Keratinocyte (primary cell): ENCODE measurements at regions not wholly inside any gene's neighbourhood (a gene's known extent, or its start where the extent isn't known, plus 50 kb on each side); places are given as distances from the start of the nearest gene placed in this dataset.

Experiments
- DNase-seq: peaks from one replicate; pipeline ENCODE4 v3.0.0-alpha.2; 2011; ENCODE audit warnings: low read depth, missing footprints, low spot score
- FAIRE-seq: peaks from 2 replicates; lab custom pipeline; 2011; peaks lifted over from hg19 to GRCh38; lab: Jason Lieb, UNC
- H2AFZ ChIP-seq: 2 replicates; pipeline ENCODE4 v1.6.0; 2012; ENCODE audit warnings: low read length, control low read depth, inconsistent platforms; ENCODE audit not compliant: control insufficient read depth
- H3K27ac ChIP-seq: 2 replicates; pipeline ENCODE4 v1.5.1; 2011; ENCODE audit warnings: low read length; ENCODE audit not compliant: control insufficient read depth, insufficient read depth
- H3K27me3 ChIP-seq: 3 replicates; pipeline ENCODE4 v1.6.0; 2011; ENCODE audit warnings: low read length; ENCODE audit not compliant: control insufficient read depth, insufficient read depth; ENCODE audit errors: extremely low read depth
- H3K36me3 ChIP-seq, 2 experiments: 2 replicates in 1 of 2; 3 replicates in 1 of 2; pipeline ENCODE4 v1.5.1; 2011; ENCODE audit warnings: low read length in 2 of 2, mild to moderate bottlenecking in 1 of 2; ENCODE audit not compliant: control insufficient read depth in 2 of 2, insufficient read depth in 2 of 2; ENCODE audit errors: extremely low read depth in 1 of 2
- H3K4me1 ChIP-seq: 3 replicates; pipeline ENCODE4 v1.5.1; 2011; ENCODE audit warnings: low read length; ENCODE audit not compliant: control insufficient read depth, insufficient read depth; ENCODE audit errors: extremely low read depth
- H3K4me2 ChIP-seq: 3 replicates; pipeline ENCODE4 v1.6.0; 2011; ENCODE audit warnings: low read depth, low read length; ENCODE audit not compliant: control insufficient read depth, insufficient read depth; ENCODE audit errors: extremely low read depth
- H3K4me3 ChIP-seq, 3 experiments: fragments of 200-600 bp in 1 of 3; sonication (generic) in 1 of 3; 2 replicates in 2 of 3; 3 replicates in 1 of 3; pipeline ENCODE4 v1.5.1; 2011 to 2016; ENCODE audit warnings: low read length in 3 of 3, mild to moderate bottlenecking in 3 of 3, control low read depth in 2 of 3, inconsistent platforms in 1 of 3, low read depth in 1 of 3, mixed read lengths in 1 of 3, mixed run types in 1 of 3, moderate library complexity in 1 of 3; ENCODE audit not compliant: control insufficient read depth in 2 of 3, insufficient read depth in 2 of 3; ENCODE audit errors: extremely low read depth in 1 of 3
- H3K79me2 ChIP-seq: 2 replicates; pipeline ENCODE4 v1.6.0; 2012; ENCODE audit warnings: low read length; ENCODE audit not compliant: control insufficient read depth, insufficient read depth
- H3K9ac ChIP-seq: 3 replicates; pipeline ENCODE4 v1.6.0; 2011; ENCODE audit warnings: low read length; ENCODE audit not compliant: control insufficient read depth, insufficient read depth; ENCODE audit errors: extremely low read depth
- H3K9me1 ChIP-seq: 3 replicates; pipeline ENCODE4 v1.6.0; 2011; ENCODE audit warnings: low read length; ENCODE audit not compliant: control insufficient read depth, insufficient read depth; ENCODE audit errors: extremely low read depth
- H3K9me3 ChIP-seq: 2 replicates; pipeline ENCODE4 v1.5.1; 2012; ENCODE audit warnings: low read depth, low read length; ENCODE audit not compliant: control insufficient read depth
- H4K20me1 ChIP-seq: 3 replicates; pipeline ENCODE4 v1.6.0; 2011; ENCODE audit warnings: low read length; ENCODE audit not compliant: control insufficient read depth, insufficient read depth; ENCODE audit errors: extremely low read depth
- EZH2 ChIP-seq: IDR thresholded peaks from one replicate; pipeline ENCODE4 v1.6.1; 2012; ENCODE audit warnings: inconsistent platforms, mild to moderate bottlenecking, low read length, moderate library complexity
- dilution Hi-C: fragments of 300-500 bp; cut with MboI; formaldehyde crosslinking; loops from one replicate; pipeline ENCODE4 v1.7.0; 2020; ENCODE audit warnings: low sequenced_read_pairs; ENCODE audit not compliant: extremely low pct_ligation_motif_present
- TF ChIP-seq, protein P1 (sequence below), 3 experiments: IDR thresholded peaks in 1 of 3; conservative IDR thresholded peaks in 1 of 3; optimal IDR thresholded peaks in 1 of 3; 2 replicates in 2 of 3; 3 replicates in 1 of 3; pipeline versions ENCODE3 to v1.5.1; 2011; ENCODE audit warnings: low read length in 3 of 3, mild to moderate bottlenecking in 3 of 3, moderate library complexity in 2 of 3, control low read depth in 1 of 3, inconsistent platforms in 1 of 3; ENCODE audit not compliant: insufficient read depth in 2 of 3; ENCODE audit errors: extremely low read depth in 1 of 3

DNA sequence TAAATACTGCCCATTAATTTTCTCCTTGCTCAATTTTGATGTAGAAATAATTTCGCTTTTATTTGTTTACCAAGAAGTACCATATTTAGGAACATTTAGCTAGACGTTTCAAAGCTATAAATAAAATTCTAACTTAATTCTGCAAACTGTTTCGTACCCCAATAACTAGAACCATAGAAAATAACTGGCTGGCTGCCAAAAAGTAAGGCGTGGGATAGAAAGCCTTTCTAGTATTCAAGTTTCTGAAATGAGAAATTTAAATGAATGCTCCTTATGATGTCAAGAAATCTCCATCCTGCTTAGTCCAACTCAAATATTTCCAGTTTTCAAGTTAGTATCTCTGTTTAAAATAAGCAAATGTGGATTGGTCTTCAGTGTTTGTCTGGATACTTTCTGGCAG, 167.4 kb downstream of the FBXO8 start:
- Histone ChIP-seq H3K36me3 (no peaks in the 10 kb centered on the region), H3K27me3 (no peaks in the 10 kb centered on the region), H3K4me2 (no peak overlapping the region), H3K9ac (no peak overlapping the region), H3K9me1 (no peaks in the 10 kb centered on the region), H3K79me2 (no peaks in the 10 kb centered on the region), H3K9me3 (no peaks in the 10 kb centered on the region), H4K20me1 (no peaks in the 10 kb centered on the region), H3K4me3 (no peak overlapping the region), H3K27ac (no peak overlapping the region), H3K4me1 (no peaks in the 10 kb centered on the region), H2AFZ (no peak overlapping the region)
- FAIRE-seq, result no peak
- dilution Hi-C loops, result no loop called here
- no peak for DNase-seq
- no peak for TF ChIP-seq EZH2
- TF ChIP-seq, protein P1, sequence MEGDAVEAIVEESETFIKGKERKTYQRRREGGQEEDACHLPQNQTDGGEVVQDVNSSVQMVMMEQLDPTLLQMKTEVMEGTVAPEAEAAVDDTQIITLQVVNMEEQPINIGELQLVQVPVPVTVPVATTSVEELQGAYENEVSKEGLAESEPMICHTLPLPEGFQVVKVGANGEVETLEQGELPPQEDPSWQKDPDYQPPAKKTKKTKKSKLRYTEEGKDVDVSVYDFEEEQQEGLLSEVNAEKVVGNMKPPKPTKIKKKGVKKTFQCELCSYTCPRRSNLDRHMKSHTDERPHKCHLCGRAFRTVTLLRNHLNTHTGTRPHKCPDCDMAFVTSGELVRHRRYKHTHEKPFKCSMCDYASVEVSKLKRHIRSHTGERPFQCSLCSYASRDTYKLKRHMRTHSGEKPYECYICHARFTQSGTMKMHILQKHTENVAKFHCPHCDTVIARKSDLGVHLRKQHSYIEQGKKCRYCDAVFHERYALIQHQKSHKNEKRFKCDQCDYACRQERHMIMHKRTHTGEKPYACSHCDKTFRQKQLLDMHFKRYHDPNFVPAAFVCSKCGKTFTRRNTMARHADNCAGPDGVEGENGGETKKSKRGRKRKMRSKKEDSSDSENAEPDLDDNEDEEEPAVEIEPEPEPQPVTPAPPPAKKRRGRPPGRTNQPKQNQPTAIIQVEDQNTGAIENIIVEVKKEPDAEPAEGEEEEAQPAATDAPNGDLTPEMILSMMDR (optimal IDR thresholded peaks at IDR 0.05 in 1 of 3, IDR thresholded peaks at IDR 0.05 in 1 of 3, conservative IDR thresholded peaks at IDR 0.05 in 1 of 3; ENCODE audit: extremely low read depth in 1 of 3, insufficient read depth in 2 of 3, low read length in 3 of 3), result no peak

DNA sequence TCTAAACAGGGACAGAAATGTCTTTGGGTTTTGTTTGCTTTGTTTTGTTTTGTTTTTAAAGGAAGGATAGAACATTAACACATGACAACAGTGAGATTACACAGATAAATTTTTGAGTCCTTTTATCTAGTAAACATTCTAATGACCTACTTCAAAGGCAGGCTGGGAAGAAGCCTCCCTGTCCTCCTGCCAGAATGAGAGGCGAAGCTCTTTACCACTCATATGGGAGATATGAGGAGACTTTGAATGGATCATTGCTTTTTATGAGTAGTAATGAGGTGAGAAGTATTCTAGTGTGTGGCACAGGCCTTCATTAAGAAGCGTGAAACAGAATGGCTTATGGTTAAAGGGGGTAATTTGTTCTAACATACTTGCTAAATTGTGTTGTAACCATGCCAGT, 172.0 kb downstream of the FBXO8 start:
- no peak for TF ChIP-seq EZH2
- TF ChIP-seq, protein P1 (optimal IDR thresholded peaks at IDR 0.05 in 1 of 3, IDR thresholded peaks at IDR 0.05 in 1 of 3, conservative IDR thresholded peaks at IDR 0.05 in 1 of 3; ENCODE audit: extremely low read depth in 1 of 3, insufficient read depth in 2 of 3, low read length in 3 of 3), result no peak
- H3K79me2 ChIP-seq, result no peaks in the 10 kb centered on the region
- no peaks in the 10 kb centered on the region for H3K9me3 ChIP-seq
- H3K27me3 ChIP-seq, result no peaks in the 10 kb centered on the region
- no peaks in the 10 kb centered on the region for H4K20me1 ChIP-seq
- no peak overlapping the region for H2AFZ ChIP-seq
- no peak overlapping the region for H3K9ac ChIP-seq
- DNase-seq, result no peak
- no peaks in the 10 kb centered on the region for H3K9me1 ChIP-seq
- H3K4me1 ChIP-seq, result no peaks in the 10 kb centered on the region
- no peaks in the 10 kb centered on the region for H3K36me3 ChIP-seq
- dilution Hi-C loops, result no loop called here
- FAIRE-seq, result no peak
- no peak overlapping the region for H3K4me3 ChIP-seq
- no peak overlapping the region for H3K27ac ChIP-seq
- H3K4me2 ChIP-seq, result no peak overlapping the region
